Left lung (tissue), 4 donors: ENCODE measurements at regions not wholly inside any gene's neighbourhood (a gene's known extent, or its start where the extent isn't known, plus 50 kb on each side); places are given as distances from the start of the nearest gene placed in this dataset.

Source experiments
- ATAC-seq: fragments of 200-7000 bp; cut with Tn5 transposase; one replicate; pipeline ENCODE4 v1.9.1; 2020; ENCODE audit warnings: moderate library complexity
- DNase-seq, 4 donors: peaks; one replicate each; pipeline ENCODE4 v3.0.0-alpha.2; 2013 to 2020
- H3K27ac ChIP-seq, 2 donors: fragments of 200-600 bp; sonication (generic) in 1 of 2; one replicate each; pipeline versions ENCODE4 v1.5.0 to v1.8.0; 2020 to 2021
- H3K27me3 ChIP-seq, 2 donors: fragments of 200-600 bp; sonication (generic) in 1 of 2; one replicate each; pipeline versions ENCODE4 v1.5.0 to v1.8.0; 2020 to 2021
- H3K36me3 ChIP-seq, 2 donors: fragments of 200-600 bp; sonication (generic) in 1 of 2; one replicate each; pipeline versions ENCODE4 v1.5.0 to v1.8.0; 2020 to 2021
- H3K4me1 ChIP-seq, 2 donors: fragments of 200-600 bp; one replicate each; pipeline ENCODE4 v1.8.0; 2021
- H3K4me3 ChIP-seq, 2 donors: fragments of 200-600 bp; sonication (generic) in 1 of 2; one replicate each; pipeline versions ENCODE4 v1.5.0 to v1.8.0; 2020 to 2021; ENCODE audit warnings: mild to moderate bottlenecking in 1 of 2
- H3K9me3 ChIP-seq, 2 donors: fragments of 200-600 bp; sonication (generic) in 1 of 2; one replicate each; pipeline versions ENCODE4 v1.5.0 to v1.8.0; 2020 to 2021
- CTCF ChIP-seq, 2 donors: fragments of 200-600 bp; sonication (generic) in 1 of 2; IDR thresholded peaks; one replicate each; pipeline versions ENCODE4 v1.5.0 to v1.8.0; 2021; ENCODE audit warnings: antibody characterized with exemption in 2 of 2
- intact Hi-C, 2 donors: fragments of 100-400 bp; cut with DNase I; formaldehyde crosslinking; loops; one replicate each; pipeline versions ENCODE4 v1.11.2 to v1.14.2; 2022
- donor health status: DM: no; HTN: yes; CAD: no.
- donor health status: DM: no; HTN: no; CAD: no.

GRCh38 chr1:67969446-67969845 is 81.0 kb downstream of the DIRAS3 start:
- intact Hi-C loops, result no loop called here
- no peaks in the 10 kb centered on the region for H3K27me3 ChIP-seq
- no peak overlapping the region for H3K4me3 ChIP-seq

GRCh38 chr1:67966666-67967009 is 83.8 kb downstream of the DIRAS3 start:
- no peaks in the 10 kb centered on the region for H3K4me1 ChIP-seq
- ATAC-seq, result no peak
- no peak overlapping the region for H3K4me3 ChIP-seq
- no peak for DNase-seq
- H3K27ac ChIP-seq, result no peak overlapping the region
- intact Hi-C loops, result no loop called here
- H3K36me3 ChIP-seq, result no peaks in the 10 kb centered on the region
- no peaks in the 10 kb centered on the region for H3K27me3 ChIP-seq
- peaks cover 0 to 22% of the 10 kb centered on the region in 2 donors for H3K9me3 ChIP-seq
- no peak for TF ChIP-seq CTCF (IDR thresholded peaks at IDR 0.05)

More at GRCh38 chr1:67969446-67969845, 81.0 kb downstream of the DIRAS3 start:
- H3K27ac ChIP-seq, result no peak overlapping the region
- ATAC-seq (no peak), DNase-seq (no peak)
- H3K9me3 ChIP-seq, result no peaks in the 10 kb centered on the region
- no peak for TF ChIP-seq CTCF (IDR thresholded peaks at IDR 0.05)
- no peaks in the 10 kb centered on the region for H3K4me1 ChIP-seq
- no peaks in the 10 kb centered on the region for H3K36me3 ChIP-seq

GRCh38 chr1:67965995-67966665 is 84.3 kb downstream of the DIRAS3 start:
- intact Hi-C loops, result no loop called here
- Histone ChIP-seq H3K4me3 (no peak overlapping the region), H3K27me3 (no peaks in the 10 kb centered on the region), H3K9me3 (peaks cover 0 to 22% of the 10 kb centered on the region in 2 donors), H3K27ac (no peak overlapping the region), H3K36me3 (no peaks in the 10 kb centered on the region), H3K4me1 (no peaks in the 10 kb centered on the region)
- no peak for ATAC-seq
- no peak for TF ChIP-seq CTCF (IDR thresholded peaks at IDR 0.05)
- no peak for DNase-seq

GRCh38 chr1:67963263-67963662 is 87.2 kb downstream of the DIRAS3 start:
- no peak for DNase-seq

GRCh38 chr1:67960766-67961165 is 89.7 kb downstream of the DIRAS3 start:
- no peak for TF ChIP-seq CTCF (IDR thresholded peaks at IDR 0.05)
- Histone ChIP-seq H3K4me1 (peaks cover 0 to 8% of the 10 kb centered on the region in 2 donors), H3K36me3 (no peaks in the 10 kb centered on the region), H3K27ac (no peak overlapping the region), H3K4me3 (no peak overlapping the region), H3K9me3 (peaks cover 0 to 22% of the 10 kb centered on the region in 2 donors), H3K27me3 (no peaks in the 10 kb centered on the region)
- intact Hi-C loops, result no loop called here
- ATAC-seq (no peak), DNase-seq (no peak)

More at GRCh38 chr1:67963263-67963662, 87.2 kb downstream of the DIRAS3 start:
- Histone ChIP-seq H3K27me3 (no peaks in the 10 kb centered on the region), H3K36me3 (no peaks in the 10 kb centered on the region), H3K4me1 (no peaks in the 10 kb centered on the region), H3K9me3 (peaks cover 0 to 22% of the 10 kb centered on the region in 2 donors), H3K4me3 (no peak overlapping the region), H3K27ac (no peak overlapping the region)
- no peak for ATAC-seq
- TF ChIP-seq CTCF (IDR thresholded peaks at IDR 0.05), result no peak
- intact Hi-C loops, result no loop called here
